ENCODE measurements at regions not wholly inside any gene's neighbourhood (a gene's known extent, or its start where the extent isn't known, plus 50 kb on each side); places are given as distances from the start of the nearest gene placed in this dataset.

DNA sequence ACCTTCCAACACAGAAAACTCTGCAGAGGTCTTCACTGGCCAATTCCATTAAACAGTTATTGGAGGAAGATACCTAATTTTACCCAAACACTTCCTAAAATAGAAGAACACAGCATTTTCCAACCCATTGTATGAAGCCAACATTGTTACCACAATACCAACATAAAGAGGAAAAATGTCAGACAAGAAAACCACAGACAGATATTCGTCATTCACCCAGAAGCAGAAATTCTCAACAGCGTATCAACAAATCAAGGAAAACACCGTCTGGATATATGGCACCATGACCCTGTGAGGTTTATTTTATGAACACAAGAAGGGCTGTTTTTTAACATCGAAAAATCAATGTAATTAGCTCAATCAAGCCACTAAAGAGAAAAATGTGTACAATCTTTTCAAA lies 255.6 kb downstream of the ASMT start:
- Histone ChIP-seq H2AFZ (ENCODE audit: insufficient read depth, low read depth, low read length, poor library complexity, severe bottlenecking) (no peak overlapping the region), H3K4me2 (replicated peaks; ENCODE audit: low read depth, low read length, poor library complexity, severe bottlenecking) (no peak overlapping the region), H3K9me3 (ENCODE audit: control extremely low read depth in 1 of 3, control insufficient read depth in 2 of 3, insufficient read depth in 1 of 3, low read length in 2 of 3) (peaks cover 0 to 14% (median 0%) of the 10 kb centered on the region in 3 donors), H4K20me1 (ENCODE audit: control insufficient read depth, insufficient read depth, low read length, poor library complexity, severe bottlenecking) (no peaks in the 10 kb centered on the region), H3K27me3 (replicated peaks in 1 of 4; ENCODE audit: control extremely low read depth in 1 of 4, control insufficient read depth in 3 of 4, insufficient read depth in 4 of 4, low read length in 3 of 4) (no peaks in the 10 kb centered on the region), H3K27ac (ENCODE audit: low read length in 2 of 2) (no peak overlapping the region), H3K4me3 (ENCODE audit: control extremely low read depth in 1 of 5, extremely low read depth in 1 of 5, insufficient read depth in 1 of 5, low read depth in 2 of 5, low read length in 4 of 5) (no peak overlapping the region), H3K9ac (ENCODE audit: low read length) (no peak overlapping the region), H3K4me1 (ENCODE audit: control insufficient read depth in 2 of 2, insufficient read depth in 2 of 2, low read length in 2 of 2) (no peaks in the 10 kb centered on the region), H3K36me3 (replicated peaks in 1 of 2; ENCODE audit: control extremely low read depth in 1 of 2, control insufficient read depth in 1 of 2, extremely low read depth in 1 of 2, insufficient read depth in 2 of 2, low read length in 1 of 2) (no peaks in the 10 kb centered on the region), H3K79me2 (ENCODE audit: control insufficient read depth, insufficient read depth, low read length) (no peaks in the 10 kb centered on the region)
- no peak for ATAC-seq (ENCODE audit: low read depth)
- H3K9me3 Mint-ChIP-seq (ENCODE audit: insufficient read depth) = no peaks in the 10 kb centered on the region
- intact Hi-C loops (cut with micrococcal nuclease) = no loop called here
- no peak for DNase-seq
- no peak overlapping the region for H3K27ac Mint-ChIP-seq
- TF ChIP-seq EZH2 (IDR thresholded peaks at IDR 0.05; ENCODE audit: borderline replicate concordance, insufficient read depth, low read depth, low read length, poor library complexity, severe bottlenecking) = no peak
- TF ChIP-seq, protein P1, sequence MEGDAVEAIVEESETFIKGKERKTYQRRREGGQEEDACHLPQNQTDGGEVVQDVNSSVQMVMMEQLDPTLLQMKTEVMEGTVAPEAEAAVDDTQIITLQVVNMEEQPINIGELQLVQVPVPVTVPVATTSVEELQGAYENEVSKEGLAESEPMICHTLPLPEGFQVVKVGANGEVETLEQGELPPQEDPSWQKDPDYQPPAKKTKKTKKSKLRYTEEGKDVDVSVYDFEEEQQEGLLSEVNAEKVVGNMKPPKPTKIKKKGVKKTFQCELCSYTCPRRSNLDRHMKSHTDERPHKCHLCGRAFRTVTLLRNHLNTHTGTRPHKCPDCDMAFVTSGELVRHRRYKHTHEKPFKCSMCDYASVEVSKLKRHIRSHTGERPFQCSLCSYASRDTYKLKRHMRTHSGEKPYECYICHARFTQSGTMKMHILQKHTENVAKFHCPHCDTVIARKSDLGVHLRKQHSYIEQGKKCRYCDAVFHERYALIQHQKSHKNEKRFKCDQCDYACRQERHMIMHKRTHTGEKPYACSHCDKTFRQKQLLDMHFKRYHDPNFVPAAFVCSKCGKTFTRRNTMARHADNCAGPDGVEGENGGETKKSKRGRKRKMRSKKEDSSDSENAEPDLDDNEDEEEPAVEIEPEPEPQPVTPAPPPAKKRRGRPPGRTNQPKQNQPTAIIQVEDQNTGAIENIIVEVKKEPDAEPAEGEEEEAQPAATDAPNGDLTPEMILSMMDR (IDR thresholded peaks at IDR 0.05) = no peak
- no CpG with 5 or more reads among the region's 4 CpGs for WGBS (ENCODE audit: insufficient coverage)
- H3K4me1 Mint-ChIP-seq = no peaks in the 10 kb centered on the region
- H3K4me3 Mint-ChIP-seq = no peak overlapping the region
- no peaks in the 10 kb centered on the region for H3K27me3 Mint-ChIP-seq
- POLR2A ChIA-PET = no interaction called here
- CTCF ChIA-PET = no interaction called here

DNA sequence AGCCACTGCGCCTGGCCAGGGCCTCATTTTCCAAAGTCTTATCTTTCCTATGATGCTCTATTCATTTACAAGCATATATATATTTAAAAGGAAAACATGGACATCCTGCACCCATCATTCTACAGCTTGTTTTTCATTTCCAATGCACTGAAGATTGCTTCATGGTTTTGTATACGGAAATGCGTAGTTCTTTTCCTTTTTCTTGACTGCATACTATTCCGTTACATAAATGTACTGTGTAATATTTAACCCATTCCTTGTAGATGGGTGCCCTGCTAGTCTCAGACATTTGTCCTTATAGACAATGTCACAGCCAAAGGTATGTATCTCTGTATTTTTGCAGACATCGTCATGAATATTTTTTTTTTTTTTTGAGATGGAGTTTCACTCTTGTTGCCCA lies 257.0 kb downstream of the ASMT start:
- ATAC-seq (ENCODE audit: low read depth) = no peak
- no peak overlapping the region for H3K9ac ChIP-seq (ENCODE audit: low read length)
- H3K79me2 ChIP-seq (ENCODE audit: control insufficient read depth, insufficient read depth, low read length) = no peaks in the 10 kb centered on the region
- no peak overlapping the region for H3K4me2 ChIP-seq (replicated peaks; ENCODE audit: low read depth, low read length, poor library complexity, severe bottlenecking)
- TF ChIP-seq, protein P1 (IDR thresholded peaks at IDR 0.05) = no peak
- TF ChIP-seq EZH2 (IDR thresholded peaks at IDR 0.05; ENCODE audit: borderline replicate concordance, insufficient read depth, low read depth, low read length, poor library complexity, severe bottlenecking) = no peak
- H2AFZ ChIP-seq (ENCODE audit: insufficient read depth, low read depth, low read length, poor library complexity, severe bottlenecking) = no peak overlapping the region
- DNase-seq = no peak
- H3K27ac ChIP-seq (ENCODE audit: low read length in 2 of 2) = no peak overlapping the region
- no peaks in the 10 kb centered on the region for H4K20me1 ChIP-seq (ENCODE audit: control insufficient read depth, insufficient read depth, low read length, poor library complexity, severe bottlenecking)
- H3K4me3 ChIP-seq (ENCODE audit: control extremely low read depth in 1 of 5, extremely low read depth in 1 of 5, insufficient read depth in 1 of 5, low read depth in 2 of 5, low read length in 4 of 5) = no peak overlapping the region
- no peaks in the 10 kb centered on the region for H3K27me3 ChIP-seq (replicated peaks in 1 of 4; ENCODE audit: control extremely low read depth in 1 of 4, control insufficient read depth in 3 of 4, insufficient read depth in 4 of 4, low read length in 3 of 4)
- H3K27ac Mint-ChIP-seq = no peak overlapping the region
- ChIA-PET CTCF (no interaction called here), POLR2A (no interaction called here)
- no peaks in the 10 kb centered on the region for H3K4me1 ChIP-seq (ENCODE audit: control insufficient read depth in 2 of 2, insufficient read depth in 2 of 2, low read length in 2 of 2)
- H3K36me3 ChIP-seq (replicated peaks in 1 of 2; ENCODE audit: control extremely low read depth in 1 of 2, control insufficient read depth in 1 of 2, extremely low read depth in 1 of 2, insufficient read depth in 2 of 2, low read length in 1 of 2) = no peaks in the 10 kb centered on the region
- H3K9me3 ChIP-seq (ENCODE audit: control extremely low read depth in 1 of 3, control insufficient read depth in 2 of 3, insufficient read depth in 1 of 3, low read length in 2 of 3) = peaks cover 0 to 14% (median 0%) of the 10 kb centered on the region in 3 donors
- peaks cover 4% of the 10 kb centered on the region for H3K27me3 Mint-ChIP-seq
- H3K4me1 Mint-ChIP-seq = no peaks in the 10 kb centered on the region
- 100% methylated on average over 2 of the region's 5 CpGs for WGBS (ENCODE audit: insufficient coverage)
- intact Hi-C loops (cut with micrococcal nuclease) = no loop called here
- H3K4me3 Mint-ChIP-seq = no peak overlapping the region
- H3K9me3 Mint-ChIP-seq (ENCODE audit: insufficient read depth) = no peaks in the 10 kb centered on the region
